ENCODE measurements at regions not wholly inside any gene's neighbourhood (a gene's known extent, or its start where the extent isn't known, plus 50 kb on each side); places are given as distances from the start of the nearest gene placed in this dataset.
A peak's percentile ranks its signal among the peaks of the same experiment; 100 is the strongest.

DNA sequence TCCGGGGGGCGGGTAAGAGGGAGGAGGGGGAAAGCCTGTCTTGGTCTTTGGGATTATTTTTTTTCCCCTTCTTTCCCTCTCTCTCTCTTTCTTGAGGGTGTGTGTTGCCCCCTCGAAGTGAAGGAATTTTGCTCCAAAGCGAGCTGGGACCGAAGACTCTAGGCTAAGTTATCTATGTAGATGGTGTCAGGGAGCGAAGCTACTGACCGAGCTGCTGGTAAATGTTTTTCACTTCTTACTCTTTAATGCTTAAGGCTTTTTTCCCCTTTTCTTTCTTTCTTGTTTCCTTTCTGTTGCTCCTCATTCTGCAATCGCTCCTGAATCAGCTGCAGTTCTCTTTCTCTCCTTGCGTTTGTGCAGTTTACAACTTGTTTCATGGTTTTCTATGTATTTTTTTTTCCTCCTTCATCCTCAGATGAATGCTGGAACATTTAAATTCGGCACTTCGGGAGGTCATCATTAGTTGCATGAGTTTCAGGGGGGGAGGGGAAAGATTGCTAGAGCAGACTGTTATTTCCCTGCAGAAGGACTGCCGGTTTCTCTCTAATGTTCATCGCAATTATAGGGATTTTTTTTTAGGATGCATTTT is 1312.0 kb upstream of the WWC1 start:
- Histone ChIP-seq H3K4me3 (peak overlapping the region; percentile 37 to 57), H3K27me3 (no peaks in the 10 kb centered on the region), H3K36me3 (replicated peaks in 1 of 2; ENCODE audit: insufficient read depth in 1 of 2, low read depth in 2 of 2) (no peaks in the 10 kb centered on the region), H3K4me1 (peaks cover 42% of the 10 kb centered on the region), H3K9me3 (no peaks in the 10 kb centered on the region), H3K27ac (peak overlapping the region in 3 of 4 donors; percentile 38 to 59 (median 45))
- no peak for DNase-seq
- no peak for ATAC-seq
- intact Hi-C loops (cut with DNase I) = loop anchor here (10.0 kb wide), 1 partner anchor 55 kb away; no protein-coding TSS in a partner anchor
- 0% methylated on average over 13 of the region's 13 CpGs for WGBS, 2 donors
- TF ChIP-seq, protein P1, sequence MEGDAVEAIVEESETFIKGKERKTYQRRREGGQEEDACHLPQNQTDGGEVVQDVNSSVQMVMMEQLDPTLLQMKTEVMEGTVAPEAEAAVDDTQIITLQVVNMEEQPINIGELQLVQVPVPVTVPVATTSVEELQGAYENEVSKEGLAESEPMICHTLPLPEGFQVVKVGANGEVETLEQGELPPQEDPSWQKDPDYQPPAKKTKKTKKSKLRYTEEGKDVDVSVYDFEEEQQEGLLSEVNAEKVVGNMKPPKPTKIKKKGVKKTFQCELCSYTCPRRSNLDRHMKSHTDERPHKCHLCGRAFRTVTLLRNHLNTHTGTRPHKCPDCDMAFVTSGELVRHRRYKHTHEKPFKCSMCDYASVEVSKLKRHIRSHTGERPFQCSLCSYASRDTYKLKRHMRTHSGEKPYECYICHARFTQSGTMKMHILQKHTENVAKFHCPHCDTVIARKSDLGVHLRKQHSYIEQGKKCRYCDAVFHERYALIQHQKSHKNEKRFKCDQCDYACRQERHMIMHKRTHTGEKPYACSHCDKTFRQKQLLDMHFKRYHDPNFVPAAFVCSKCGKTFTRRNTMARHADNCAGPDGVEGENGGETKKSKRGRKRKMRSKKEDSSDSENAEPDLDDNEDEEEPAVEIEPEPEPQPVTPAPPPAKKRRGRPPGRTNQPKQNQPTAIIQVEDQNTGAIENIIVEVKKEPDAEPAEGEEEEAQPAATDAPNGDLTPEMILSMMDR (IDR thresholded peaks at IDR 0.05) = no peak
- TF ChIP-seq POLR2A (IDR thresholded peaks at IDR 0.05) = peak in 1 of 3 donors; percentile 5

DNA sequence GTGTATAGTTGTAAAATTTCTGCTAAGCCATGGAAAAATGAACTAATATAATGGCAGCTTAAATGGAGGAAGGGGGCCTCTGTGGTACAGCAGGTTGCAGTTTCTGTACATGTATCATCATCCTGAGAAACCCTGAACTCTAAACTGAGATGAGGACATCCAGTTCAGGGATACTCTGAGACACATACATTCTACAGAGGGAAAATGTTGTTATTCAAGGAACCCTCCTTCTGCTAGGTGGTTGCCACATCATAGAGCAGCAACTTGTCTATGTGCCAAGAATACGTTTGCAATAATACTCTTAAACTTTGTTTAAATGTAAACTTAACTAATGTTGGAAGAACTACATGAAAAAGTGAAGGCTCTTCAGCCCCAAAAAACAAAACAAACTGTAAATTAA is 1310.8 kb upstream of the WWC1 start:
- no peak for TF ChIP-seq POLR2A (IDR thresholded peaks at IDR 0.05)
- Histone ChIP-seq H3K4me3 (no peak overlapping the region), H3K4me1 (peaks cover 42% of the 10 kb centered on the region), H3K9me3 (no peaks in the 10 kb centered on the region), H3K36me3 (replicated peaks in 1 of 2; ENCODE audit: insufficient read depth in 1 of 2, low read depth in 2 of 2) (no peaks in the 10 kb centered on the region), H3K27ac (peak overlapping the region in 3 of 4 donors; percentile 57 to 73 (median 66)), H3K27me3 (no peaks in the 10 kb centered on the region)
- WGBS, 2 donors = 3 to 13% methylated on average over 1 of the region's 1 CpG
- no peak for ATAC-seq
- intact Hi-C loops (cut with DNase I) = no loop called here
- DNase-seq = no peak

DNA sequence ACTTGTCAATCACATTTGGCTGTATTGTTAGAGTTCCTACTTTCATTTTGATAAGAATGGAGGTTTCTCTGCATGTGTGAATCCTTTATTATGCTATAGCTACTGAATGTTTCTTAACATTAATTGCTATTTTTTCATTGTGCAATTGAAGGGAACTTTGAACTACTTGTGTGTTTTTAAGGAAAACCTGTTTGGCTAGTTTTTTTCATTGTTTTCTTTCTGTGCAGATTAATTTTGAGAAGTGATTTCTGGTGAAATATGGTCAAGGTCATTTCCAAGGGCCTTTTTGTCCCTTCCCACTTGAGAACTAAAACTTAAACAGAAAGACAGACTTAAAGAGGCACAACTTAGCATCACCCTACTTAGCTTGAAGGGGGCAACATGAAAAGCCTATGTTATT is 1309.2 kb upstream of the WWC1 start:
- H3K27ac ChIP-seq = peak overlapping the region in 3 of 4 donors; percentile 57 to 73 (median 66)
- intact Hi-C loops (cut with DNase I) = no loop called here
- DNase-seq (no peak), ATAC-seq (peak; percentile 45)
- H3K4me3 ChIP-seq = no peak overlapping the region
- H3K27me3 ChIP-seq = no peaks in the 10 kb centered on the region
- H3K4me1 ChIP-seq = peaks cover 42% of the 10 kb centered on the region
- H3K9me3 ChIP-seq = no peaks in the 10 kb centered on the region
- H3K36me3 ChIP-seq (replicated peaks in 1 of 2; ENCODE audit: insufficient read depth in 1 of 2, low read depth in 2 of 2) = no peaks in the 10 kb centered on the region
- TF ChIP-seq, protein P1 (IDR thresholded peaks at IDR 0.05) = no peak
- TF ChIP-seq POLR2A (IDR thresholded peaks at IDR 0.05) = no peak

DNA sequence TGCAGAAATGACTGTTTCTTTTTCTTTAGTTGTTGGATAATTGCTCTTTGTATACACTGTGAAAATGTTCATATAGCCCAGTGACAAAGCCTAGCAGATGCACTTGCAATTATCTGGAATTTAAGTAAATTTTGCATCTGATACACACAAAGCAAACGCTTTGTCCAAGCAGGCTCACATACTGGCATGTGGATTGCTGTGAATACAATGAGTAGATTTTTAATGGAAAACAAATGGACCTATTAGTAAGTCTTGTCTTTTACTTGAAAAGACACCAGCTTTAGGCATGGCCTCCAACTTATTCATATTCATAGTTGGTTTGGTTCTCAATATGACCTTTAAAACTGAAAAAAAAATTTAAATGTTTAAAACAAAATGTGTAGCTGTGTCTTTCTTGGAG is 1299.8 kb upstream of the WWC1 start:
- TF ChIP-seq, protein P1 (IDR thresholded peaks at IDR 0.05) = no peak
- no peak for TF ChIP-seq POLR2A (IDR thresholded peaks at IDR 0.05)
- ATAC-seq (no peak), DNase-seq (no peak)
- Histone ChIP-seq H3K27me3 (no peaks in the 10 kb centered on the region), H3K36me3 (replicated peaks in 1 of 2; ENCODE audit: insufficient read depth in 1 of 2, low read depth in 2 of 2) (no peaks in the 10 kb centered on the region), H3K27ac (no peak overlapping the region), H3K4me1 (peaks cover 18% of the 10 kb centered on the region), H3K9me3 (no peaks in the 10 kb centered on the region), H3K4me3 (no peak overlapping the region)
- intact Hi-C loops (cut with DNase I) = no loop called here
- WGBS, 2 donors = 64 to 78% methylated on average over 1 of the region's 1 CpG

DNA sequence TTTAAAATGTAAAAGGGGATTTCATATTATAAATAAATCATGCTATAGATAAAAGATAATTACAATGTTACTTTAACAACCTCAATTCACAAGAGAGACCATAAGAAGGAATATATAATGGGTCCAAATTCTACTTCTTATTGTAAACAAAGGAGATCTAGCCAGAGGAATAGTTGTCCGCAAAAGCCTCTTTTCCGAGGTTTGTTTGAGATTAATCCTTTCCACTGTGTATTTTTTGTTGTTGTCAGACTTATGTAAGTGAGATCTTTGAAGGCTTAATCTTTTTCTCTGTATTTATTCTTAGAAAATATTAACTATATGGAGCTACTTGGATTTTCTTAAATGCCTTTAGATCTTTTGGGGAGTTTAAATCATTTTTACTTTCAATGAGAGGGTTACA is 1299.3 kb upstream of the WWC1 start:
- H3K4me1 ChIP-seq = peaks cover 18% of the 10 kb centered on the region
- no peaks in the 10 kb centered on the region for H3K9me3 ChIP-seq
- intact Hi-C loops (cut with DNase I) = no loop called here
- H3K27me3 ChIP-seq = no peaks in the 10 kb centered on the region
- TF ChIP-seq, protein P1 (IDR thresholded peaks at IDR 0.05) = no peak
- no peak for TF ChIP-seq POLR2A (IDR thresholded peaks at IDR 0.05)
- no peaks in the 10 kb centered on the region for H3K36me3 ChIP-seq (replicated peaks in 1 of 2; ENCODE audit: insufficient read depth in 1 of 2, low read depth in 2 of 2)
- no peak overlapping the region for H3K27ac ChIP-seq
- ATAC-seq (no peak), DNase-seq (no peak)
- no peak overlapping the region for H3K4me3 ChIP-seq
- 19 to 33% methylated on average over 2 of the region's 2 CpGs for WGBS, 2 donors
